HG03439 (cell line): ENCODE measurements at regions not wholly inside any gene's neighbourhood (a gene's known extent, or its start where the extent isn't known, plus 50 kb on each side); places are given as distances from the start of the nearest gene placed in this dataset.

Source experiments
- ATAC-seq: cut with Tn5 transposase; IDR thresholded peaks from one replicate; pipeline ENCODE4 v1.9.1; 2021; ENCODE audit warnings: mild to moderate bottlenecking, moderate library complexity; ENCODE audit not compliant: unreplicated experiment

GRCh38 chr9:20012232-20012631 is 223.4 kb upstream of the SLC24A2 start:
- no peak for ATAC-seq

GRCh38 chr9:20009606-20010005 is 220.8 kb upstream of the SLC24A2 start:
- ATAC-seq: no peak

DNA sequence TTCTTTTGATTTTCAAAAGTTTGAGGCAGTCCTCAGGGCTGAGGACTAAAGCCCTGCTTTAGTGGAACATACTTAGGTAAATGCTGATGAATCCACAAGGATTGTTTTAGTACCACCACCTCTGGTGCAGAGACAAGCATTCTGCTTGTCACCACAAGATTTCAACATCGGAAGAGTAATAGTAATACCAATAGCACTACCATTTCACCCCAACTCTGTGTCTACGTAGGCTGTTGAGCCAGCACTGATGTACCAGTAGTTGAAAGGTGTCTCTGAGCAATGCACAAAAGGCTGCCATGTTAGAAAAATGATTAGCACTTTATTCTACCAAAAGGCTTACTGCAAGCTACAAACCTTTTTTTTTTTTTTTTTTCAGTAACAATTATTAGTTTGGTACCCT is 213.2 kb upstream of the SLC24A2 start:
- no peak for ATAC-seq

- ATAC-seq: no peak
Measured at GRCh38 chr9:20001058-20001457, 212.2 kb upstream of the SLC24A2 start.

- peak; percentile 84 for ATAC-seq
Measured at GRCh38 chr9:19999491-20000057, 210.7 kb upstream of the SLC24A2 start.

GRCh38 chr9:19998823-19999455 is 210.1 kb upstream of the SLC24A2 start:
- ATAC-seq: peak; percentile 43

GRCh38 chr9:19998153-19998552 is 209.3 kb upstream of the SLC24A2 start:
- no peak for ATAC-seq

DNA sequence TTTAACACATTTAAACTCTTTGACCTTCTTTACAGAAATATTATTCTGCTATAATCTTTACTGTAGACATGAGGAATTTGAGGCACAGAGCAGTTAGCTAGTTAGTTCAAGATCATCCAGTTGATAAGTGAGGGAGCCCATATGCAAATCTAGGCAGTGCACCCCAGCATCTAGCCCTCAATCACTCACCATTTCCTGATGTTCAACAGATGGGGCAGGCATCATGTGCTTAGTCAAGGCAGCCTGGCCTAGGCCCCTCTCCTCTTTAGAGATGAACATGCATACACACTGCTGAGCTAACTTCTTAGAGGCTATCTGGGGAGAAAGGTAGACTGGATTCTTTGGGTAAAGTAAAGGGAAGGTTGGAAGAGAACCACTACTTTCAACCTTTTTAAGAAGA is 206.8 kb upstream of the SLC24A2 start:
- no peak for ATAC-seq

DNA sequence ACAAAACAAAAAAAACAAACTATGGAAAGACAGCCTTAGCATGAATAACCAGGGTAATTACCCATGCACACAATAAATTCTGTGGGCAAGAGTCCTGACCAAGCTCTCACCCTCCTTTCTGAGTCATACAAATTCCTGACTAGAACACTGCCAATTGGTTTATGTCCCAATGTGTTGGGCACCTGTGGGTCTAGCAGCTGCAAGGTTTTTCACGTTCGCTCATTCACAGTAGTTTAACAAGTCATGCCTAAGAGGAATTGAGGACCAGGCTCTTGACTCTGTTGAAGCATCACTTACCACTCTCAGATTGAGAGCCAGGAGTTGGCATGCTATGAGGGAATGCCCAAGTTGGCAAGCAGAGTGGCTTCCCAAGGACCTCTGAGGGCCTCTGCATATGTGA is 205.5 kb upstream of the SLC24A2 start:
- ATAC-seq: no peak

GRCh38 chr9:19992556-19992955 is 203.7 kb upstream of the SLC24A2 start:
- no peak for ATAC-seq

DNA sequence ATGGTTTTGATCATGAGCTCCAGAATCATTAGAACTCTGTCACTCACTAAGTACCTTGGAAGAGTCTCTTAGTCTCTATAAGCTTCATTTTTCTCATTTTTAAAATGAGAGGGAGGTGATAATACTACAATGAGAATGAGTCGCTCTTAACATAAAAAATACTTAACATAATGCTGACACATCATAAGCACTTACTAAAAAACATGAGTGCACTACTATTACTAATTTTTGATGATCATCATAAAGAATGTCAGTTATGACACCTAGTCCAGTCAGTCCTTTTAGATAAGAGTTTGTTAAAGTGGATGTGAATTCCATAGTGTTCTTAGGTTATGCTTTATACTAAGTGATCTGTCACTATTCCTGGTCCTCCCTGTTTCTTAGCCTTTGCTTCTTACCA is 200.4 kb upstream of the SLC24A2 start:
- ATAC-seq: no peak

DNA sequence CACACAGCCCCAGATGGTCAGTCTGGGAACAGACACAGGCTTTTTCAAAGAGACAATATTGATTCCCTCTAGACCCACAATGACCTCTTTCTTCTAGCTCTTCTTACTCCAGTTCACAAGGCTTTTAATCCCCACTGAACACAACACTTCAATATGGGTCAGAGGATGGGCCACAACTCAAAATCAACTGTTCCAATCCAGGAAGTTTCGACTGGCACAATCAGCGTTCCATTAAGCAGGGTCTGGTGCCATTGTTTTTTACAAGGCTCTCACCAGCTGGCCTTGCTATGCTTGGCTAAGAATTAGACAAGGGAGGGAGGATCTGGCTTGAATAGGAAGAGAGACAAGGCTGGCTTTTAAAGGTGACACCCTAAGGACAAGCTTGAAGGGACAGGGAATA is 199.4 kb upstream of the SLC24A2 start:
- no peak for ATAC-seq

GRCh38 chr9:19985081-19985480 is 196.2 kb upstream of the SLC24A2 start:
- no peak for ATAC-seq

DNA sequence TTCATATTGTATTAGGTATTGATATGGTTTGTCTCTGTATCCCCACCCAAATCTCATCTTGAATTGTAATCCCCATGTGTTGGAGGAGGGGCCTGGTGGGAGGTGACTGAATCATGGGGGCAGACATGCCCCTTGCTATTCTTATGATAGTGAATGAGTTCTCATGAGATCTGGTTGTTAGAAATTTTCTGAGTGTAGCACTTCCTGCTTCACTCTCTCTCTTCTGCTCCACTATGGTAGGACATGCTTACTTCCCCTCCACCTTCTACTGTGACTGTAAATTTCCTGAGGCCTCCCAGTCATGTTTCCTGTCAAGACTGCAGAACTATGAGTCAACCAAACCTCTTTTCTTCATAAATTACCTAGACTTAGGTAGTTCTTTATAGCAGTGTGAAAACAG is 187.4 kb upstream of the SLC24A2 start:
- no peak for ATAC-seq

DNA sequence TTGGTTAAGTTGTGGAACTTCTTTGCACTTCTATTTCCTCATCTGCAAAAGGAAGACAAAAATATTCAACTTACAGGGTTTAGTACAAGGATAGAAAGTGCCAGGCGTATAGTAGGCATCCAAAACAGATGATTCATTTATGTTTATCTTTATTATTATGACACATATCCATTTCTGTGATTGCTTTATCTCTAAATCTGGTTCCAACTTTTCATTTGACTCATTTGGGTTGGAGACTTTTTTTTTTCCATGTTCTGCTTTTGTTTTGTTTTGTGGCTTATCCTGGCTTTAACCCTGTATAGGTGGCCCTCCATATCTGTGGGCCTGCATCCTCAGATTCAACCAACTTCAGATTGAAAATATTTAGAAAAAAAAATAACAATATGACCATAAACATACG is 186.7 kb upstream of the SLC24A2 start:
- ATAC-seq: no peak

DNA sequence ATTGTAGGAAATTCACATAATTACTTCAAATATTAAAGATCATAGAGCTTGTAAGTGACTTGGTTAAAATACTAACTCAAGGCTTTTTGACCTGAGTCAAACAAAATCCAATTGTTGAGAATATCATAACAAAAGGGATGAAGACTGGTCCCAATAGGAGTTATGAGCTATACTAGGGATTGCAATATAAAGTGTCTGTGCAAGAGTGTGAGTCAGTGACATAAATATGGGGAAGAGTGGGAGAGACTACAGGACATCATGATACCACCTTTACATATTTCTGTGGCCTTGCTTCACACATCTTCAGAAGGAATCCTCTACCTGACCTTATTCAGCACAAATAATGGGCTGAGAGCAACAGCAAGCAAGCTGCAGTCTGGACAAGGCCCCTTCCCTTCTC is 180.9 kb upstream of the SLC24A2 start:
- no peak for ATAC-seq

GRCh38 chr9:19967888-19968459 is 179.1 kb upstream of the SLC24A2 start:
- no peak for ATAC-seq

DNA sequence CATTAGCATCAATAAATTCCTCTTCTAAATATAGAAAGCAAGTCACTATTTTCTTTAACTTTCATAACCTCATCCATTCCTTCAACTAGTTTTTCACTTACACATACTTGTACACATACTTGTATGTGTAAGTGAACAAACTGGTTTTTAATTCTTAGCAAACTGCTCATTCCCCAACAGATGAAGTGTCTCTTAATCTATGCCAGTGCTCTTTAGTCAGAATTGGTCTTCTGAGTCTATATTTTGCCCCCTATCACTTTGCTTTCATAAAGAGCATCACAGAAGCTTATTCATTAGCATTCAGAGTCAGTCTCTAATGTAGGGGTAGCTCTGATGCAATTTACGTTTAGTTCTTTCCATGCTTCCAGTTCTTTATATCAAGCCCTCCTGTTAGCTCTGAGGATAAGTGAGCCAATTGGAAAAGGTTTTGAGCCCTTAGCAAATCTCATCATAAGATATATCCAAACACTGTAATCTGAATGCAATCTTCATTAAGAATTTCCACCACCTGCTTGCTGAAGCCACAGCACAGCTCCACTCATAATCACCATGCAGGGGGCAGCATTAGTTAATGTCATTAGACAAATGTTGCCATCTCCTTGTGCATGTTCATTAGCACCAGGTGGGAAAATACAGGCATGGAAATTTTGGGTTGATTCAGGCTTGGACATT is 178.5 kb upstream of the SLC24A2 start:
- ATAC-seq: no peak

DNA sequence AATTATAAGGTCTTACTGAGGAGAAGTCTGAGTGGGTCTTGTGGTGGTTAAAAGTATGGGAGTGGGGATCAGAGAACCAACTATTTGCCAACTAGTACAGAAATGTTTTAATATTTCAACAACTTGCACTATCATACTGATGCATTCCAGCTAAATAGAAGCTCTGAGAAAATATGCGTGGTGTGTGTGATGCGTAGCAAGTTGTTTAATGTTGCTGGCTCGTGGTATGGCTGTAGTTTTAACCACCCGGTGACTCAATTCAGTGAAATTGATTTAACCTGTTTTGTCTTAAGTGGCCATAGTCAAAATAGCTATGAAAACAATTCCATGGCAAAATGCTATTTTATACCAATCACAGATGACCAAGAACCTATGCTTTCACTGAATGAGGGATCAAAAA is 176.5 kb upstream of the SLC24A2 start:
- ATAC-seq: no peak

- no peak for ATAC-seq
Measured at GRCh38 chr9:19947996-19948395, 159.2 kb upstream of the SLC24A2 start.

DNA sequence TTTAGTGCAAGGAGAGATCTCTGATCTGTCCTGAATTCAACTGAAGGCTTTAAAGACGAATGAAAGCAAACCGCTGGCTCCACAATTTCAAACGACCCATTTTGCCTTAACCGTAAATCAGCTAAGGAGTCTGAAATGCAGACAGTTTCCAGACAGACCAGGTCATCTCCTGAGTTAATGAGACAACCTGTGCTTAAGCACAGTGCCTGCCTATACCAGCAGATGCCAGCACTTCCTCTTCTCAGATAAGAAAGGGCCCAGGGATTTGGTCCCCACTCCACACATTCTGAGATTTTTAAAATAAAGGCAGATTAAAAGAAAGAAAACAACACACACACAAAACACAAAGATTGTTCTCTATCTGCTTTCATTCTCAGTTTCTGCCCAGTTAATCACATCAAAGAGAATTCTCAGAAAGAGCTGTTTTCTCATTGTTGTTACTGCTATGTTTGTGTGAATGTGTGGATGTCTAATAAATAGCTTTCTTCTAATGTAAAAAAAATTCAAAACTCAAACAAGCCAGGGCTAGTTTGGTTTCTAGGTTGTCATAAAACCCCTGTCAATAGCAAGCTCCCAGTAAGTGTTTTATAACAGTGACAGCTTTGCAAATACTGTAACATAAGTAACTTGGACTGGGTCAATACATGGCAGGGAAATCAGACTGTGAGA is 157.7 kb upstream of the SLC24A2 start:
- peak; percentile 53 for ATAC-seq

DNA sequence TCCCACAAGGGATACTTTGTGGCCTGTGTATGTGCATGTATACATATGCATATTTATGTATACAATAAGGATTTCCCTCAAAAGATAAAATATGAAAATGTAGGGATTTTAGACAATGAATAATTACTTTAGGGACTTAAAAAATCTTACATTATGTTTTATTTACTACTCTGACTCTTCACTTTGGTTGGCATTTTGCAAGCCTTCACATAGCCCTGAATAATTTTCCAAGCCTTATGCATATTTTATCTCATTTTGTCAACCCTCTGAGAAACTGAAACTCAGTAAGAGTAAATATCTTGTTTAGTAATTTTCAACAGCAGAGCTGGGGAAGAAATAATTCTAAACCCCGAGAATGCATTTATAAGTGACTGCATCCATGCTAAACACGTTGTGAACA is 153.0 kb upstream of the SLC24A2 start:
- no peak for ATAC-seq
